HG03342 (cell line): ENCODE measurements at regions not wholly inside any gene's neighbourhood (a gene's known extent, or its start where the extent isn't known, plus 50 kb on each side); places are given as distances from the start of the nearest gene placed in this dataset.

Experiments used
- ATAC-seq: cut with Tn5 transposase; IDR thresholded peaks from one replicate; pipeline ENCODE4 v1.9.1; 2021; ENCODE audit warnings: mild to moderate bottlenecking, moderate library complexity; ENCODE audit not compliant: unreplicated experiment

DNA sequence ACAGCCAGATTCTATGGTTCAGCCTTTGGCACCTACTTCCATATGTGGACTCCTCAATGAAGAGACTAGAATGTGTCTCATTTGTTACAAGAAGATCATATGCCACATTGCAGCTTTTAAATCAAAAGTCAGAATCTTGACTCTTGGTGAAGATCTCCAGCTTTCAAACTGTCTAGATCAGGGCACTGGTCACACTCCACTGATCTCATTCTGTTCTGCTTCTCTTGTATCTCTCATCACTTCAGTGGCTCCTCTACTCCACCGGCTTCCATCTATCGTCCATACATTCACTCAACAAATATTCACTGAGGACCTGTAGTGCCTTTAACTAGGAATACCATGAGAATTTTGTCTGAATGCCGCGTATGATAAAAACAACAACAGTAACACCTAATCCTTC, 203.3 kb upstream of the LPP start:
- ATAC-seq = no peak

DNA sequence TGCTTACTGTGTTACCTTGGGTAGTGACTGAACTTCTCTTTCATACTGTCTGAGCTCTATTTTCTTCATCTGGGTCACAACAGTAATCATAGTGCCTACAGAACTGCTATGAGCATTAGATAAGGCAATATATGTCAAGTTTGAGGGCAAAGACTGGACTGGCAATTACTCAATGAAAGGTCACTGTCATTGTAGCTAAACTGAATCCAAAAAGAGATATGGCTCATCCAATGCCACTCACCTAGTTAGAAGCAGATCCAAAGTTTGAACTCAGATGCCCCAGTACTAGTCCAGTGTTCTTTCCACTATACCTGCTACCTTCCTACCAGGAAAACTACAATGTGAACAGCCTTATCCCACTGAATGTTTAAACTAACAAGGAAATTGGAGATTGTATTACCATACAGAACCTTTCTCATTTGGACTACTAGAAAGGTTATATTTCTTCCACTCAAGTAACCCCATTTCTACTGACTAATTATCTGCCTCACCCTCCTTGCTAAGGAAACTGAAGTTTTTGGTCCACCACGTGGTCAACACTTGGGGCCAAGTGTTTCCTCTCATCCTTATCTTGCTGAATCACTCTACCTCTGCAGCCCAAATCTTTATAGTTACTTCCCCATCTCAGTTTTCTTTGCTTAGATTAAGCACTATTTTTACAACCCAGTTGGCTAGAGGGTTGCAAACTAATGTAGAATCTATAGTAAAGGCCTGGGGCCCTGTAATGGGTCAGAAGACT, 202.3 kb upstream of the LPP start:
- no peak for ATAC-seq

DNA sequence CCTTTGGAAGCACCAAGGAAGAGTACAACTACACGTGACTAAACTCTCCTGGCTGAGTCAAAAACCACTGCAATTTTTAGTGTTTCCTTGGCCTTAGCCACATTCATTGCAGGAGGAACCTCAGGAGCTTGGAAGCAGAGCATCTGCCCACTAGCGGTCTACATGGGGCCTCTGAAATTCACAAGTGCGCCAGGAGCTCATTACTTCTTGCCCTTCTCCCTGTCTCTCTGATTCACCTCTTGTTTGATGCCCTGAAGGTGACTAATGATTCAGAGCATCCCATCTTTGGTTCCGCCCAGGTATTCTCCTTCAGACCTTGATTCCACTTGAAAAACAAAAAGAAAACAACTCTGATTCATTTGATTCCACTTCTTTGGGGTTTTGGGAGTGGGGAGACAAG, 201.1 kb upstream of the LPP start:
- ATAC-seq = no peak

DNA sequence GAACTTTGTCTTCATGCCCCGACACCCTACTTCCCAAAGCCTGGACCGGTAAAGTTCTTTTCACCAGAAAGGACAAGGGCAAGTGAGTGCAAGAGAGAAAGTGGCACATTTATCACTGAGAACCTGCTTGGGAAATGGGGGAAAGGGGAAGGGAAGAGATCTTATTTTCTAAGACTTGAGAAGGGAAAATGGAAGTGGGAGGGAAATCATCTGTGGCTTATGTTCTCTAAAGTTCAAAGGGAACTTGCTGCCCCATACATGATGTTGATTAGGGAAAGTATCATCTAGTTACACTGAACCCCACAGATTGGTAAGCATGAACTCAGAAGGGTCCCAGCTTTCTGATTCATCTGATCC, 199.5 kb upstream of the LPP start:
- ATAC-seq = no peak

DNA sequence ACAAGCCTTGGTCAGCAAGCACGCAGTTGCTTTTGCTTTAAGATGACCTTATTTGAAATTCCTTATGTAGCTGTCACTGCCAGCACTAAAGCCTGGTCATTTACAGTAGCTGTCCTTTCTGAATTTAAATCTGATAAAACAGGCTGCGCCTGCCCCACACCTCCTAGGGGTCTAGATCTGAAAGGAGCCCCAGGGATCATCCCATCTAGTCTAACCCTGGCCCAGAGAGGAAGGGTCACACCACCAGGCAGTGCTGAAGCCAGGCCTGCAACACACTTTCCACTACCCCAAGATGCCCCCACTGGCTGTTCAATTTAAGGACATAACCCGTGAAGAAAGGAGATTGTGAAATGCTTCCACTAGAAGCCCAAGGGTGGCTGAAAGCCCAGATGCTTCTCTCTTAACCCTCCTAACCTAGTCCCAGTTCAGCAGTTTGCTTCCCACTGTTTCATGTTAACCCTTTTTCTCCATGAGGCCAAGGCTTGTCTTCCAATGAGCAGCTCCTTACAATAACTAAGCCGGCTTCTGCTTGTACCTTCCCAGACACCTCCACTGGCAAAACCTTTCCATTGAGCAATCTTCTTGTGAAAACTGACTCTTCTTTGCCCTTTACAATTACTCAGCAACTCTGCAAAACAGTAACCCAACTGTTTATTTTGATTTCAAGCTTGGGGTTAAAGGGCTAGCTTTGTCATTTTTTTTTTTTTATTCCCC, 198.9 kb upstream of the LPP start:
- ATAC-seq = no peak

DNA sequence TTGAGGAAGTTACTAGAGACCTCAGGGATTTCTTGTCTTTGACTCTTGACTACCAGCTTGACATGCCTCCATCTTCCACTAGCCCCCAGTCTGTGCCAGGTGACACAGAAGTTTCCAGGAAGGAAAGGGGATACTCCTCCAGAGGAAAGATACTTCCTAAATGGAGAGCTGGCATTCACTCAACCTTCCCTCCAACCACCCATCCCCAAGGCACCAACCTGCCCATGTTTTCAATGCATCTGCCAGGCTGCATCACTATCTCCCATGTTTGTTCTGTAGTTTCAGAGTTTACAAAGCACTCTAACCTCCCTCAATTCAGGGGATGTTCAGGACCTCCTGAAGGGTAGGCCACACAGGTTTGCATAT, 198.4 kb upstream of the LPP start:
- ATAC-seq = no peak

DNA sequence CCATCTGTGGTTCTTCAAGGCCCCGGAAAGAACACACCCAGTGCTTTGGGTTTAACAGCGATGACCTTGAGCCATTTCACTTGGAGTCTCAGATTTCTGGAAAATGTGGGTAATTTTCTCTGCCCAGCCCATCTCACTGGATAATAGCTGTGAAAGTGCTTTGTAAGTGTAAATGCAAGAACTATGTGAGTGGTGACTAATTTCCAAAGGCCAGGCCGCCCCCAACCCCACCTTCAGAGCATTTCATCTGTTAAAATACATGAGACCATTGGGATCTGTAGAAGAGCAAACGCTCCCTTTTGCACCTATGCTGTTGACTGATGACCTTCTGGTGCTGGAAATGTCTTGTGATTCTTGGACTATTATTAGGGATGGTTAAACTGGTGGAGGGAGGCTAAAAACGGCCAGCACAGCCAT, 196.8 kb upstream of the LPP start:
- ATAC-seq = no peak

DNA sequence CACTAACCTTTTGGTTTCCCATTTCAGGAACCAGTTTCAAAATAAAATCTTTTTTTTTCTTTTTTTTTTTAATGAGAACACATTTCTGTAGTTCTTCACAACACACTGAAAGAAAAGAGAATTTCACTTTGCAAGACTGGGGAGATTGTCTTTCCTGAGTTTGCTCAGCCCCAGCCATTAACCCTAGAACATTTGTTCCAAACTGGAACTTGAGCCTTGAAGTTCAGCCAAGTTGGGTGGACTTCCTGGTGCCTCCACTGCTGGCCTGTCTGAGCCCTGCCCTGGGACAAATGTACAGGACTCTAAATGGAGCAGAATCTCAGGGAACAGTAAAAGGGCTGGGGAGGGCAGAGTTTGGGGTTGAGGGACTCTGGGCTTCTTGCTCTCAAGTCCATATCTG, 196.4 kb upstream of the LPP start:
- no peak for ATAC-seq

DNA sequence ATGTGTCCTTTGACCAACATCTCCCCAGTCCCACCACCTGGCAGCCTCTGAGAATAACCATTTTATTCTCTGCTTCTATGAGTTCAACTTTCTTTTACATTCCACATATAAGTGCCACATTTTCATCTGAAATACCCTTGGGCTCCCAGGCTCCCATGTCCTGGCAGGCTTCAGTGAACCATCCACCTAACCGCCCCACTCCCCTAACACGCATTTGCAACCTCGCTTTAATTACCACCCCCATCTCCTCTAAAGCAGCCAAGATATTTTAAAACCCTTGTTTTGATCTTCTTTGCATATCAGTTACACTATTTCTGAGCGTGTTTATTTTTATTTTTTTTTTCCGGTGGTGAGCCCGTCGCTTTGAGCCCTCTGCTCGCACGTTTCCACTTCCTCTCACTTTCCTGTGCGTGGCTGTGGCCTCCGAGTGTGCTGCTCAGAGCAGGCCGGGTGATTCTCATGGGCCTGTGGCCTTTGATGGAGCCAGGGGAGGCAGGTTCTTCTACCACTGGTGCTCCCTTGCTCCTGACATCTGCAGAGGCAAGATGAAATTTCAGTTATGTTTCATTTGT, 195.4 kb upstream of the LPP start:
- no peak for ATAC-seq

DNA sequence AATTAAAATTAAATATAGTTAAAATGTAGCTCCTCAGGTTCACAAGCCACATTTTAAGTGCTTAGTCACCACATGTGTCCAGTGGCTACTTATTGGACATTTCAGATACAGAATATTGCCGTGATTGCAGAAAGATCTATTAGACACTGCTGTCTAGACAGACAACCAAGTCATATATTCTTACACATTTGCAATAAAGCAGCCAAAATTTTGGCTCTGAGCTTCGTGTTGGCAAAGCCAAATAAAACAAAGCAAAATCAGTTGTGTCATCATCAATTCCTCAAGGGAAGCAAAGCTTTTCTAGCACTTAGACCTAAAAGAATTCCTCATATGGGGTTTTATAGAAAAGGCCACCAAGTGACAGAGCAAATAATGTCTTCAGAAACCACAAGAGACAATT, 193.1 kb upstream of the LPP start:
- ATAC-seq = no peak

DNA sequence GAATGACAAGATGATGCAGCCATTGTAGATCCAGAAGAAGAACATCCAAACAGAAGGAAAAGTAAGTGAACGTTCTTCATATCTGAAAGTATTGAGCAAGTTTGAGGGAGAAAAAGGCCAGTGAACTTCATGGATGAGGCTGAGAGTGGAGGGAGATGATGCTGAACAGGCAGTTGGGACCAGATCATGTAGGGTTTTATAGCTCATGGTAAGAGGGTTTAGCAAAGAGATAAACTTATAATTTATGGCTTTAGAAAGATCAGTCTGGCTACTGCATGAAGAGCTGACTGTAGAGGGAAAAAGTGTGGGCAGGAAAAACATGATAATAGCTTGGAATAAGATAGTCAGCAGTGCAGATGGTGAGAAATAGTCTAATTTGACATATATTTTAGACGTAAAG, 192.6 kb upstream of the LPP start:
- ATAC-seq = no peak

DNA sequence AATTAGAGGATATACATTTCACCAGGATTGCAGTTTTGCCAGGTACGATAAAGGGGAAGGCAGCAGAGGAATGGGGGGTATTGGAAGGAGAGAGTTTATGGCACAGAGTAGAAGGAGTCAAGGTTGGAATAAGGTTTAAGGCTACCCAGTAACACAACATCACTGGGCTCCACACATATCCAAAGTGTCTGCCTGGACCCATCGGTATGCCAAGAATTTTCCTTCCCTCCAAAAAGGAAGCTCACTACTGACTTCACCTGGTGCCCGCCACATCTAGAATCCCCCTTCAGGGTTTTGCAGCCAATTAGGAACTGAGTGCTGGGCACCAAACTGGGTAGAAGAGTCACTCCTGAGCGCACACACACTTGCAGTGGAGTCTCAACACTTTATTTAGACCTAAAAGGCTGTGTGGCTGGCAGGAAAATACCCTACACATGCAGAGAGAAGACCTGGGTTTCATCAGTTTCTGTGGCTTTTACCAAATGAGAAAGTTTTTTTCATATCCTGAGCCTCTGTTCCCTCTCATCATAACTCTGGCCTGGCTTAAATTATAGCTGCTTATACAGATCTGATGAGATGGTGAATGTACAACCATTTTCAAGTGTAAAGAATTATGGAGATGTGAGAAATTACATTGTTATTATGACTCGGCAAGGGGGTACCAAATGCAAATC, 190.8 kb upstream of the LPP start:
- no peak for ATAC-seq

DNA sequence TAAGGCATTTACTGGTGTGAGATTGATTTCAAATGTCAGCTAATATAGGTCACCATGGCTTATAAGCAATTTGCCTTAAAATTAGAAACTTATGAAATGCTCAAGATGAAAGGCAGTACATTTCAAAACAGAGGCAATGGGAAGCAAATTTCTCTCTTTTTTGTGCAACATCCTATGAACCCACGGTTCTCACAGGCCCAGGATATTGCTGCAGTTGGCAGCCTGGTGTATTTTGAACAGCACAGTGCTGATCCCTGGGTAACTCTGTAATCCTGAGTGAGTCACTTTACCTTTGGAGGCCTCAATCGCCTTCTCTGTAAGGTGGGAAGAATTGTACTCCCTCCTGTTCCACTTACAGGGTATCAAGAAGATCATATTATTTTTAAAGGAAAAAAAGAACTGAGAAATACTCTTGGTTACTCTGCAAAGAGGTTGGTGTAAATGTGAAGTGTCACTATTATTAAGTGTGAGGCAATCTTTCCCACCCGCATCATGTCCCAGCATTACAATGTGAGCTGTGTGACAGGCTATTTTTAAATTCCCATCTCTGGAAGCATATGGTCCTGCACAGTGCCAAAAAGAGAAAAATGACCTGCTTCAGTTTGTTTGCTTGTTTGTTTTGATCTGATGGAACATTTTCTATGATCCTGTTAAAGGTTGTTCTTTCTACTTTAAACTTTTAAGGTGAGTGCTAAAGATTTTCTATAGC, 190.1 kb upstream of the LPP start:
- ATAC-seq = no peak

DNA sequence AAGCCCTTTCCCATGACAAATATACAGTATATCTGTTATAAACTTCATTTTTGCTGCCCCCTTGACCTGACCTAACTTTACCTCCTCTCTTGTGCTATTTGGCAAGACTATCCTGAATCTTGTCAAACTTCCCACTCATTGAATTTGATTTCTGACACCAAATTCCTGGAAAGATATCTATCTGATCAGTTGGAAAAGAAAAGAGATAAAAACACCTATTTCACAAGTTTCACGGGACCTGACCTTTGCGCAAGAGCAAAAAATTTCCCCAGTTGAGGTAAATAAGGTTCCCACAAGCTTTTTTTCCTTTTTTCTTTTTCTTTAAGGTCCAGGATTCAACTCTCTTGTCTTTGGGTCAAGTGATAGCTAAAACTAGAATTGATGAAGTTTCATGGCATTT, 189.2 kb upstream of the LPP start:
- ATAC-seq = no peak

DNA sequence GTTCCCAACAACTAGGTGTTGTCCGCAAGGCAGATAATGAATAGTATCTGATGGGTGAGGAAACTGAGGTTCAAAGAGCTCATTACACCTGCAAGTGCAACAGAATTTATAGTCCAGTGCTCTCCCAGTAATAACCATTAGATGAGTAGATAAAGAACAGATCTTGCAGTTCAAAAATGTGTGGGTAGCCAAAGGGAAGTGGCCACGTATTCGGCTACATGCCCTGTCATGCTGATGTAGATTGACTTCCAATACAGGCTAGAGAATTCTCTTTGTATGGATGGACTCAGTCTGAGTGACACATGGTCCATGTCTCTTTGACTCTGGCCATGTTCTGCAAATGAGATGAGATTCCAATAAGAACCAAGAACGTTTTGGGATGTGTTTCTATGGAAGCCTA, 187.9 kb upstream of the LPP start:
- no peak for ATAC-seq

DNA sequence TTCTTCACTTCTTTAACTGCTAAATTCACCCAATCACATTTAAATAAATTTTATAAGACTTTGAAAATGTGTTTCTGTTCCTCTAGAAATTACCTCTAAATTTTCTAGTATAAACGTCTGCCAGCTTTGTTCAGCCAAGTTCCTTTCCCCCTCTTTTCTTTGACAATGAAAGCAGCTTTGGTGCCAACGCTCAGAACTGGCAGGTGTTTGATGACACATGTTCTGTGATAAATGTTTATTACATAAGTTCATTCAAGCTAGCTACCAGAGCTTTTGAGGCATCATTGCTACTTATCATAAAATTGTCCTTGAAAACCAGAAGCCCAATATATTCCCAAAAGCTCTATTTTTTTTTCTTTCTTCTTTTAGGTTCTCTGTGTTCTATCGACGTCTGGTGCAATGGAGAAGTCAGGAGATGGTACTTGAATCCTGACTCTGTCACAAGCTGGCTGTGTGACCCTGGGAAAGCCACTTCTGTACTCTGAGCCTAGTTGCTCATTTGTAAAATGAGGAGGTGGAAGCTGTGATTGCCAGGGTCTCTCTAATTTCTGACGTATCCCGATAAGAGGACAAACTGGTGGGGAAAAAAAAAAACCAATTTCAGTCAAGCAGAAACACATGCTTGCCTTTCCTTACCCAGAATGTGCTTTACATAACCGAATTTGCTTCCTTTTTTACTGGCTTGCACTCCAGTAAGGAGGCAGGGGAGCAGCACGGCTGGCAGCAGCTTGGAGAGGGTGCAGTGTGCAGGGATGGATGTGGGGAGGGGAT, 187.1 kb upstream of the LPP start:
- ATAC-seq = no peak

DNA sequence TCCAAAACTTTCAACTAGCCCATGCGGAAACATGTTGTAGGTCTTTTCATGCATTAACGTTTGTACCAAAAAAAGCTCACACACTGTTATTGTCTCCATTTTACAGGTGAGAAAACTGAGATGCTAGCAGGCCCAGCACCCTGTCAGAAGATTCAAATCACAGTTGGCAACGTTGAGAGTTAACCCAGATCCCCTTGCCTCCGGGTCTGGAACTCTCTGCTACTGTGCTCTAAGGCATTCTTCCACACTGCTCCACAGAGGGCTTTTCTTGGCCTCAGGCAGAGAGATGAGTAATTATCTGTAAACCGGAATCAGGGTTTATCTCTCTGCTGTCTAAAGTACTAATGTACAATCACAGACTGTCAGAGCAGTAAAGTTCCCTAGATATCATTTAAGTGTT, 186.0 kb upstream of the LPP start:
- ATAC-seq = no peak

DNA sequence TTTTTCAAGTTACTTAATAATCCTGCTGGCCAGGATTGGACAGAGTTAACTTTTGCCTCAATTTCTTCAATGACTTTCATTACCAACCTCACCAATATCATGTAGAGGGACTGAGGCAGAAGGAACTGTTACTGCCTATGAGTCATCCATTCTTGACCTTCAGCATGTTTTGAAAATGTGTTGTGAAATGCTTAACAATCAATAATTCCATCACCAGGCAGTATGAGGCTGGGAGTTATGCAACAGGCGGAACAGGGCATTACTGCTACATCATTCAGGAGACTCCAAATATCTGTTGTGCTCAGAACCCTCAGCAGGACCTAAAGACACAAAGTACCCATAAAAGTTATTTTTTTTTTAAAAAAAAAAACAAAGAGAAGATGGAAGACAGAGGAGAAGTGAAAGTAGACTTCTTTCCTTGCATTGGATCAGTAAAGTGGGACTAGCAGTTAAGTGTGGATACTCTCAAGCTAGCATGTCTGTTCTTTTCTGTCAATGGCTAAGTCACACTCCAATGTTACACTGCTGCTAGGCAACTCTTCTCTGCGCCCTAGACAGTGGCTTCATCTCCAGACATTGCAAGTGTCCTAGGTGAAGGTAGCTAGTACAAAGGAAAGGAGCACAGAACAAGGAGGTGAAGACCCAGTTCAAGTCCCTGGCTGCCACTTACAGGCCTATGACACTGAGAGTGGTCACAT, 184.9 kb upstream of the LPP start:
- ATAC-seq = no peak

DNA sequence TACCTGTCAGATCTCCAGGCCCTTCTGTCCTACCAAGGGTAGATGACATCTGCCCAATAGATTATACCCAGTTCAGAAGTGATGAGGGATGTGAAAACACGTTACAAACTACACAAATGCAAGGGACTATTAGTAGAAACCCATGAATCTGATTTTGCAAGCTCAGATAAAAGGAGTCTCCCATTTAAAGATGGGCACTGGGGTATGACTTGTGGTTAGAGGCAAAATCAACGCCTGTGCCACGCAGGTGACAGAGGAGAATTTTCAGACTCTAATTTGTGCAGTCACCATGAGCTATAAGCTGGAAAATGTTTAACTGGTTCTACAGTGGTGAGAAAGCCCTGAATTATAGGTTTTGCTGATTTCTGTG, 184.4 kb upstream of the LPP start:
- ATAC-seq = no peak

DNA sequence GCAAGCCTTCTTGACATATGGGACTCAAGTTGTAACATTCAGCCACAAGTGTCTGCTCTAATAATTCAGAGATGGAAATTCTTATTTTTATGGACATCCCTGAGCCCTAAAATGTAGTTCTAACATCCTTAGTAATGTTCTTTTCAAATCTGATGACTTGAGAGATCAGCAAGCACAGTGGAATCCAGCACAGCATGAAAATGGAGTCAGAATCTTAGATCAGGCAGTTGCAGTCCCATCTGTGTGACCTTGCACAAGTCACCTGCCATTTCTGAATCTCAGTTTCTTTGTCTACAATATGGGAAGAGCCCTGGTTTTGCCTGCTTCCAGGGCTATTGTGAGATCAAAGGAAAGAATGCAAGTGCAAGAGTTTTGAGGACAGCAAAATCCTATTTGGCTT, 183.9 kb upstream of the LPP start:
- no peak for ATAC-seq
